A673 (cell line): ENCODE measurements at regions not wholly inside any gene's neighbourhood (a gene's known extent, or its start where the extent isn't known, plus 50 kb on each side); places are given as distances from the start of the nearest gene placed in this dataset.

ENCODE experiments used
- BruUV-seq: library from RNA; stranded (reverse); fragments of 400-500 nt; replicated peaks from 2 replicates; lab custom pipeline; 2021; lab: Mats Ljungman, UMichigan
- CTCF ChIA-PET: fragments of 300-600 bp; sonication (Branson Sonifier 250); formaldehyde crosslinking; loops from one replicate; lab custom pipeline; 2022; ENCODE audit warnings: antibody characterized with exemption; lab: Charles Lee
- POLR2A ChIA-PET: fragments of 300-600 bp; sonication (Branson Sonifier 250); formaldehyde crosslinking; loops from one replicate; lab custom pipeline; 2022; ENCODE audit warnings: antibody characterized with exemption; ENCODE audit not compliant: low non-redundant PET; lab: Charles Lee
- DNase-seq: peaks from one replicate; pipeline ENCODE4 v3.0.0-alpha.2; 2015; ENCODE audit warnings: low spot score
- H3K27ac ChIP-seq: fragments of 200-600 bp; sonication (generic); 2 replicates; pipeline ENCODE4 v1.5.1; 2016; ENCODE audit warnings: mixed run types, low read depth, mild to moderate bottlenecking, mixed read lengths, antibody characterized with exemption, low read length; ENCODE audit not compliant: poor library complexity, severe bottlenecking
- H3K27me3 ChIP-seq: fragments of 200-600 bp; sonication (generic); replicated peaks from 2 replicates; pipeline ENCODE4 v1.6.1; 2017; ENCODE audit warnings: mixed run types, low read depth, mild to moderate bottlenecking, mixed read lengths, antibody characterized with exemption, low read length; ENCODE audit not compliant: insufficient read depth, poor library complexity
- H3K36me3 ChIP-seq: fragments of 200-600 bp; sonication (generic); 2 replicates; pipeline ENCODE4 v1.6.1; 2016; ENCODE audit warnings: mixed run types, mild to moderate bottlenecking, mixed read lengths, antibody characterized with exemption, low read length; ENCODE audit not compliant: insufficient read depth, poor library complexity, severe bottlenecking
- H3K4me1 ChIP-seq: fragments of 200-600 bp; sonication (generic); 2 replicates; pipeline ENCODE4 v1.6.1; 2017; ENCODE audit warnings: mixed run types, mild to moderate bottlenecking, mixed read lengths, antibody characterized with exemption, low read length; ENCODE audit not compliant: insufficient read depth, poor library complexity, severe bottlenecking
- H3K4me3 ChIP-seq: fragments of 200-600 bp; sonication (generic); 2 replicates; pipeline ENCODE4 v1.5.1; 2016; ENCODE audit warnings: low read depth, mixed run types, mild to moderate bottlenecking, mixed read lengths, low read length; ENCODE audit not compliant: poor library complexity, severe bottlenecking
- H3K9me3 ChIP-seq: fragments of 200-600 bp; sonication (generic); 2 replicates; pipeline ENCODE4 v1.6.1; 2016; ENCODE audit warnings: mixed run types, low read depth, mild to moderate bottlenecking, mixed read lengths, antibody characterized with exemption, low read length; ENCODE audit not compliant: poor library complexity, severe bottlenecking
- EZH2 ChIP-seq: fragments of 200-600 bp; sonication (generic); IDR thresholded peaks from 2 replicates; pipeline ENCODE4 v1.6.1; 2017; ENCODE audit warnings: borderline replicate concordance, low read depth, mild to moderate bottlenecking, mixed read lengths, antibody characterized with exemption, low read length; ENCODE audit not compliant: poor library complexity, severe bottlenecking
- intact Hi-C: fragments of 100-400 bp; cut with micrococcal nuclease; formaldehyde crosslinking; loops from one replicate; pipeline ENCODE4 v1.10.0; 2022; ENCODE audit not compliant: unreplicated experiment
- TF ChIP-seq, protein P1 (sequence below): fragments of 300-800, 200-600 bp; sonication (generic); conservative IDR thresholded peaks from 2 replicates; pipeline ENCODE4 v1.5.1; 2017; ENCODE audit warnings: low read depth, mild to moderate bottlenecking, antibody characterized with exemption, low read length, moderate library complexity, mixed read lengths

DNA sequence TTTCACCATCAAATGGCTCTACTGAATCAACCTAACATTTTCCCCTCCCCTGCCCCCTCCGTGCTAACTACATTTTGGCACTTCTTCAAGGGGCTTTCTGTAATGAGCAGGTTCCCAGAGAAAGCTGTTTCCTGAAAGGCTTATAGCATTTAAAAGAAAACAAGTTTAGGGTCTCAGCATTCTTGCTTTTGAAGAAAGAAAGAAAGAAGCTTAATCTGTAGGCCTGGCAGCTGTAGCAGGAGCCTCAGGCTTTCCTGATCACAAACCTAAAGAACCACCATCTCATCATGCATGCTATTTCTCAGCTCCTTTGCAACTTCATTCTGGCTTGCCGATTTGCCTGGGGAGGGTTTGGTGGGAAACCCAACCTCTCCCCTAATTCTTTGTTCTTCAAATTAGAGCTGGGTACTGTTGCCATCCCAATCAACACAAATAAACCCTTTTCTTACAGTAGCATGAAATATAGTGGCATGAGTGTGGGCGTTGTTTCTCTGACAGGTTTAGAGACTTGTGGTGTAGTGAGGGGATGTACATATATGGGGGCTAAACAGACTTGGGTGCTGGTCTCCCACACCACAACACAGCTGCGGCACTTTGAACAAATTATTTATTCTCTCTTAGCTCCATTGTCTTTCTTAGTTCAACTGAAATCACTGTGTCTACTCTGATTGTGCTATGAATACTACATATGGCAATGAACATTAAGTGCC is 160.5 kb upstream of the TNC start:
- ChIA-PET CTCF (no interaction called here), POLR2A (no interaction called here)
- Histone ChIP-seq H3K4me1 (peaks cover 18% of the 10 kb centered on the region), H3K4me3 (no peak overlapping the region), H3K9me3 (no peaks in the 10 kb centered on the region), H3K27me3 (no peaks in the 10 kb centered on the region), H3K36me3 (no peaks in the 10 kb centered on the region), H3K27ac (peak overlapping the region; percentile 75)
- intact Hi-C loops = no loop called here
- peak; percentile 68 for DNase-seq
- TF ChIP-seq, protein P1, sequence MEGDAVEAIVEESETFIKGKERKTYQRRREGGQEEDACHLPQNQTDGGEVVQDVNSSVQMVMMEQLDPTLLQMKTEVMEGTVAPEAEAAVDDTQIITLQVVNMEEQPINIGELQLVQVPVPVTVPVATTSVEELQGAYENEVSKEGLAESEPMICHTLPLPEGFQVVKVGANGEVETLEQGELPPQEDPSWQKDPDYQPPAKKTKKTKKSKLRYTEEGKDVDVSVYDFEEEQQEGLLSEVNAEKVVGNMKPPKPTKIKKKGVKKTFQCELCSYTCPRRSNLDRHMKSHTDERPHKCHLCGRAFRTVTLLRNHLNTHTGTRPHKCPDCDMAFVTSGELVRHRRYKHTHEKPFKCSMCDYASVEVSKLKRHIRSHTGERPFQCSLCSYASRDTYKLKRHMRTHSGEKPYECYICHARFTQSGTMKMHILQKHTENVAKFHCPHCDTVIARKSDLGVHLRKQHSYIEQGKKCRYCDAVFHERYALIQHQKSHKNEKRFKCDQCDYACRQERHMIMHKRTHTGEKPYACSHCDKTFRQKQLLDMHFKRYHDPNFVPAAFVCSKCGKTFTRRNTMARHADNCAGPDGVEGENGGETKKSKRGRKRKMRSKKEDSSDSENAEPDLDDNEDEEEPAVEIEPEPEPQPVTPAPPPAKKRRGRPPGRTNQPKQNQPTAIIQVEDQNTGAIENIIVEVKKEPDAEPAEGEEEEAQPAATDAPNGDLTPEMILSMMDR = no peak
- no peak for TF ChIP-seq EZH2
- BruUV-seq = no TSS peak

DNA sequence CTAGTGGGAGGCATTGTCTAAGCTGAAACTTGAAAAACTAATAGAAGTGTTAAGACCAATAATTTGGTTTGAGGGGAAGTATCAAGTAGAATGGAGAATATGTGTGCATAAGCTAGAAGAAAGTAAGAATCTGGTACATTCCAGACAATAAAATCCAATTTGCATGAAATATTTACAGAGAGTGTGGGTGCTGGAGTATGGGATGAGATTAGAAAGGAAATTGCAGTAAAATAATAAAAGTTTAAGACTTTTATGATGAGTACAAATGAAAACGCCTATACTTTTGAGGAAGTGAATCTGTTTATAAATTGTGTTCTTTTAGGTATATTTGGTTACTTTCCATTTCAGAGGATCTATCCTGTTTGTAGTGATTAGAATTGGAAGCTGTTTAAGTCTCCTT is 165.4 kb upstream of the TNC start:
- no peak overlapping the region for H3K4me3 ChIP-seq
- intact Hi-C loops = no loop called here
- H3K27me3 ChIP-seq = no peaks in the 10 kb centered on the region
- no peaks in the 10 kb centered on the region for H3K9me3 ChIP-seq
- TF ChIP-seq, protein P1 = no peak
- no peak for TF ChIP-seq EZH2
- CTCF ChIA-PET = no interaction called here
- H3K4me1 ChIP-seq = peaks cover 12% of the 10 kb centered on the region
- H3K27ac ChIP-seq = no peak overlapping the region
- no peak for DNase-seq
- POLR2A ChIA-PET = no interaction called here
- H3K36me3 ChIP-seq = no peaks in the 10 kb centered on the region
- no TSS peak for BruUV-seq

DNA sequence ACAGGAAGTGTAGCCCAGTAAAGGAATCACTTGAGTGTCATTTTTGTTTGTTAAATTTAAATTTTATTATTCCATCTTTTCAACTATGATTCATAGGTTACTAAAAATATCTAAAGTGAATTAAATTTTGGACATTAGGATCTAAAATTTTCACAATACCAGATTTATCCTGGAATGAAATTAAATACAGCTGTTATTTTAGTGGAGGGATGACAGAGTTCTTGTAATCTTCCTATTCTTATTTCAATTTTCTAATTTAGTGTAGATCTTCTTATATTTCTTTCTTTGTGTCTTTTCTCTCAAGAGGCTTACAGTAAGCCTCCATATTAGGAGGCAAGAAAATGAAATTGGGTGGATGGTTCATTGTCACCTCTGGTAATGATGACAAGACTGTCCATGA is 167.9 kb upstream of the TNC start:
- Histone ChIP-seq H3K9me3 (no peaks in the 10 kb centered on the region), H3K4me3 (no peak overlapping the region), H3K27me3 (no peaks in the 10 kb centered on the region), H3K36me3 (no peaks in the 10 kb centered on the region), H3K27ac (no peak overlapping the region), H3K4me1 (peaks cover 7% of the 10 kb centered on the region)
- intact Hi-C loops = no loop called here
- TF ChIP-seq, protein P1 = no peak
- no peak for TF ChIP-seq EZH2
- ChIA-PET CTCF (no interaction called here), POLR2A (no interaction called here)
- no TSS peak for BruUV-seq
- no peak for DNase-seq
